ENCODE measurements at regions not wholly inside any gene's neighbourhood (a gene's known extent, or its start where the extent isn't known, plus 50 kb on each side); places are given as distances from the start of the nearest gene placed in this dataset.
"Not testable (repeated sequence)": the region's sequence is repeated elsewhere in the genome, so short reads cannot be mapped to it uniquely, and the experiment has no call there.

- TF ChIP-seq, protein P1, sequence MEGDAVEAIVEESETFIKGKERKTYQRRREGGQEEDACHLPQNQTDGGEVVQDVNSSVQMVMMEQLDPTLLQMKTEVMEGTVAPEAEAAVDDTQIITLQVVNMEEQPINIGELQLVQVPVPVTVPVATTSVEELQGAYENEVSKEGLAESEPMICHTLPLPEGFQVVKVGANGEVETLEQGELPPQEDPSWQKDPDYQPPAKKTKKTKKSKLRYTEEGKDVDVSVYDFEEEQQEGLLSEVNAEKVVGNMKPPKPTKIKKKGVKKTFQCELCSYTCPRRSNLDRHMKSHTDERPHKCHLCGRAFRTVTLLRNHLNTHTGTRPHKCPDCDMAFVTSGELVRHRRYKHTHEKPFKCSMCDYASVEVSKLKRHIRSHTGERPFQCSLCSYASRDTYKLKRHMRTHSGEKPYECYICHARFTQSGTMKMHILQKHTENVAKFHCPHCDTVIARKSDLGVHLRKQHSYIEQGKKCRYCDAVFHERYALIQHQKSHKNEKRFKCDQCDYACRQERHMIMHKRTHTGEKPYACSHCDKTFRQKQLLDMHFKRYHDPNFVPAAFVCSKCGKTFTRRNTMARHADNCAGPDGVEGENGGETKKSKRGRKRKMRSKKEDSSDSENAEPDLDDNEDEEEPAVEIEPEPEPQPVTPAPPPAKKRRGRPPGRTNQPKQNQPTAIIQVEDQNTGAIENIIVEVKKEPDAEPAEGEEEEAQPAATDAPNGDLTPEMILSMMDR (IDR thresholded peaks at IDR 0.05) = not testable (repeated sequence)
- TF ChIP-seq POLR2A (IDR thresholded peaks at IDR 0.05; ENCODE audit: low read depth); EP300 (IDR thresholded peaks at IDR 0.05); POLR2AphosphoS5 (IDR thresholded peaks at IDR 0.05): not testable (repeated sequence)
Measured at GRCh38 chr1:30130566-30130965, 592.8 kb downstream of the MATN1 start.

All from esophagus muscularis mucosa (tissue), 4 donors.